Renal cortex interstitium (tissue), 11 donors: ENCODE measurements at regions not wholly inside any gene's neighbourhood (a gene's known extent, or its start where the extent isn't known, plus 50 kb on each side); places are given as distances from the start of the nearest gene placed in this dataset.

Experiments
- DNase-seq, 11 donors: peaks; one replicate each; pipeline ENCODE4 v3.0.0-alpha.2; 2013; ENCODE audit warnings: low read depth in 9 of 11, low spot score in 4 of 11; ENCODE audit errors: extremely low read depth in 1 of 11

- peak in 1 of 11 donors; percentile 28 for DNase-seq
Observed at GRCh38 chr16:7037495-7037894, 295.1 kb upstream of the RBFOX1 start.

GRCh38 chr16:7031031-7031430, 301.6 kb upstream of the RBFOX1 start:
- no peak for DNase-seq

- DNase-seq: no peak
Observed at GRCh38 chr16:7027401-7027800, 305.2 kb upstream of the RBFOX1 start.

- DNase-seq: no peak
Observed at GRCh38 chr16:7026639-7027038, 306.0 kb upstream of the RBFOX1 start.

GRCh38 chr16:7025616-7026190, 306.9 kb upstream of the RBFOX1 start:
- peak; percentile 17 to 75 (median 52) for DNase-seq

- DNase-seq: no peak
Observed at GRCh38 chr16:7021653-7022275, 310.9 kb upstream of the RBFOX1 start.

GRCh38 chr16:7017006-7017662, 315.5 kb upstream of the RBFOX1 start:
- DNase-seq: no peak

- DNase-seq: no peak
Observed at GRCh38 chr16:7014756-7015155, 317.9 kb upstream of the RBFOX1 start.

- peak in 5 of 11 donors; percentile 27 to 54 (median 44) for DNase-seq
Observed at GRCh38 chr16:7013990-7014389, 318.7 kb upstream of the RBFOX1 start.

GRCh38 chr16:7004266-7004665, 328.4 kb upstream of the RBFOX1 start:
- DNase-seq: no peak

- peak in 7 of 11 donors; percentile 5 to 34 (median 31) for DNase-seq
Observed at GRCh38 chr16:6993544-6993943, 339.1 kb upstream of the RBFOX1 start.

- DNase-seq: no peak
Observed at GRCh38 chr16:6988846-6989245, 343.8 kb upstream of the RBFOX1 start.

- peak in 1 of 11 donors; percentile 20 for DNase-seq
Observed at GRCh38 chr16:6977916-6978315, 354.7 kb upstream of the RBFOX1 start.

- DNase-seq: no peak
Observed at GRCh38 chr16:6977291-6977690, 355.4 kb upstream of the RBFOX1 start.

- DNase-seq: no peak
Observed at GRCh38 chr16:6976716-6977115, 355.9 kb upstream of the RBFOX1 start.

GRCh38 chr16:6970171-6970857, 362.3 kb upstream of the RBFOX1 start:
- no peak for DNase-seq

- no peak for DNase-seq
Observed at GRCh38 chr16:6969594-6969993, 363.1 kb upstream of the RBFOX1 start.

- DNase-seq: no peak
Observed at GRCh38 chr16:6967796-6968320, 364.8 kb upstream of the RBFOX1 start.

- no peak for DNase-seq
Observed at GRCh38 chr16:6966925-6967324, 365.7 kb upstream of the RBFOX1 start.

GRCh38 chr16:6964679-6965078, 368.0 kb upstream of the RBFOX1 start:
- DNase-seq: no peak
